ENCODE measurements at regions not wholly inside any gene's neighbourhood (a gene's known extent, or its start where the extent isn't known, plus 50 kb on each side); places are given as distances from the start of the nearest gene placed in this dataset.

GRCh38 chr2:16161768-16162490 is 221.6 kb downstream of the MYCN start:
- DNase-seq: no peak

- DNase-seq: no peak
Observed at GRCh38 chr2:16161085-16161565, 220.8 kb downstream of the MYCN start.

GRCh38 chr2:16160281-16161084 is 220.1 kb downstream of the MYCN start:
- no peak for DNase-seq

GRCh38 chr2:16156411-16156810 is 216.1 kb downstream of the MYCN start:
- no peak for DNase-seq

GRCh38 chr2:16155766-16156165 is 215.4 kb downstream of the MYCN start:
- DNase-seq: no peak

GRCh38 chr2:16155366-16155765 is 215.0 kb downstream of the MYCN start:
- DNase-seq: no peak

GRCh38 chr2:16154501-16155280 is 214.3 kb downstream of the MYCN start:
- no peak for DNase-seq

- DNase-seq: no peak
Observed at GRCh38 chr2:16154061-16154460, 213.7 kb downstream of the MYCN start.

GRCh38 chr2:16153754-16154035 is 213.3 kb downstream of the MYCN start:
- no peak for DNase-seq

GRCh38 chr2:16152928-16153753 is 212.8 kb downstream of the MYCN start:
- no peak for DNase-seq

GRCh38 chr2:16152071-16152927 is 211.9 kb downstream of the MYCN start:
- DNase-seq: no peak

GRCh38 chr2:16151651-16152050 is 211.3 kb downstream of the MYCN start:
- no peak for DNase-seq

GRCh38 chr2:16151281-16151570 is 210.9 kb downstream of the MYCN start:
- DNase-seq: no peak

- DNase-seq: no peak
Observed at GRCh38 chr2:16150456-16151280, 210.3 kb downstream of the MYCN start.

GRCh38 chr2:16149349-16150243 is 209.2 kb downstream of the MYCN start:
- DNase-seq: no peak

GRCh38 chr2:16148632-16149348 is 208.4 kb downstream of the MYCN start:
- DNase-seq: no peak

- DNase-seq: no peak
Observed at GRCh38 chr2:16142383-16143361, 202.3 kb downstream of the MYCN start.

- no peak for DNase-seq
Observed at GRCh38 chr2:16141641-16141921, 201.2 kb downstream of the MYCN start.

All from T-helper 9 cell (primary cell).